SK-N-SH (cell line): ENCODE measurements at regions not wholly inside any gene's neighbourhood (a gene's known extent, or its start where the extent isn't known, plus 50 kb on each side); places are given as distances from the start of the nearest gene placed in this dataset.

ENCODE experiments used
- EP300 ChIP-seq, 2 experiments: IDR thresholded peaks; 2 replicates each; pipeline versions ENCODE4 v1.4.0 to v1.6.1; 2012; ENCODE audit warnings: borderline replicate concordance in 1 of 2, low read depth in 1 of 2, low read length in 1 of 2
- EZH2phosphoT487 ChIP-seq: fragments of 200-600 bp; sonication (generic); IDR thresholded peaks from 2 replicates; pipeline ENCODE4 v1.6.1; 2017; ENCODE audit warnings: low read depth, mixed run types, mild to moderate bottlenecking, antibody characterized with exemption, moderate library complexity, borderline replicate concordance
- JUND ChIP-seq: IDR thresholded peaks from 2 replicates; pipeline ENCODE4 v1.4.0; 2012
- RFX5 ChIP-seq: IDR thresholded peaks from 2 replicates; pipeline ENCODE4 v1.6.1; 2012; ENCODE audit warnings: mild to moderate bottlenecking, improper control_type of control experiment, low read length
- YY1 ChIP-seq: IDR thresholded peaks from 2 replicates; pipeline ENCODE4 v1.4.0; 2012; ENCODE audit warnings: low read depth, mild to moderate bottlenecking
- TF ChIP-seq, protein P1 (sequence below): IDR thresholded peaks from 2 replicates; pipeline ENCODE4 v1.4.0; 2012; ENCODE audit warnings: low read depth, borderline replicate concordance
- TF ChIP-seq, protein P2 (sequence below): fragments of 200-600 bp; sonication (generic); IDR thresholded peaks from 2 replicates; pipeline ENCODE4 v1.6.1; 2017; ENCODE audit warnings: antibody characterized with exemption, mild to moderate bottlenecking, moderate library complexity

DNA sequence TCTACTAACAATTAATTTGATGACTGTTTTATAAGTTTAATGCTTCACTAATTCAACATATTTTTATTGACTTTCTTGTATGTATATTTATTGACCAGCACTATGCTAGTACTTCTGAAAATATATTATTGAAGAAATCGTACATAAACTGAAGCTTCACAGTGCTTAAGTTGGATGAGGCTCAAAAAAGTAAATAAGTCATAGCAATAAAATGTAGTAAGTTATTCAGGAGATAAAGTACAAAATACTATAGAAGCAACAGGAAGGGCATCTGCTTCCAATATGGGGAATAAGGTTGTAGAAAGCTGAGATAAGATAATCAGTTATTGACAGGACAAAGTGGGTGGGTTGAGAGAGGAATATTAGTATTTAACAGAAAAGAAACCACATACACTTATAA lies 944.9 kb upstream of the MIR17HG start:
- TF ChIP-seq, protein P1, sequence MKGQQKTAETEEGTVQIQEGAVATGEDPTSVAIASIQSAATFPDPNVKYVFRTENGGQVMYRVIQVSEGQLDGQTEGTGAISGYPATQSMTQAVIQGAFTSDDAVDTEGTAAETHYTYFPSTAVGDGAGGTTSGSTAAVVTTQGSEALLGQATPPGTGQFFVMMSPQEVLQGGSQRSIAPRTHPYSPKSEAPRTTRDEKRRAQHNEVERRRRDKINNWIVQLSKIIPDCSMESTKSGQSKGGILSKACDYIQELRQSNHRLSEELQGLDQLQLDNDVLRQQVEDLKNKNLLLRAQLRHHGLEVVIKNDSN: no peak
- TF ChIP-seq, protein P2, sequence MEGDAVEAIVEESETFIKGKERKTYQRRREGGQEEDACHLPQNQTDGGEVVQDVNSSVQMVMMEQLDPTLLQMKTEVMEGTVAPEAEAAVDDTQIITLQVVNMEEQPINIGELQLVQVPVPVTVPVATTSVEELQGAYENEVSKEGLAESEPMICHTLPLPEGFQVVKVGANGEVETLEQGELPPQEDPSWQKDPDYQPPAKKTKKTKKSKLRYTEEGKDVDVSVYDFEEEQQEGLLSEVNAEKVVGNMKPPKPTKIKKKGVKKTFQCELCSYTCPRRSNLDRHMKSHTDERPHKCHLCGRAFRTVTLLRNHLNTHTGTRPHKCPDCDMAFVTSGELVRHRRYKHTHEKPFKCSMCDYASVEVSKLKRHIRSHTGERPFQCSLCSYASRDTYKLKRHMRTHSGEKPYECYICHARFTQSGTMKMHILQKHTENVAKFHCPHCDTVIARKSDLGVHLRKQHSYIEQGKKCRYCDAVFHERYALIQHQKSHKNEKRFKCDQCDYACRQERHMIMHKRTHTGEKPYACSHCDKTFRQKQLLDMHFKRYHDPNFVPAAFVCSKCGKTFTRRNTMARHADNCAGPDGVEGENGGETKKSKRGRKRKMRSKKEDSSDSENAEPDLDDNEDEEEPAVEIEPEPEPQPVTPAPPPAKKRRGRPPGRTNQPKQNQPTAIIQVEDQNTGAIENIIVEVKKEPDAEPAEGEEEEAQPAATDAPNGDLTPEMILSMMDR: no peak
- no peak for TF ChIP-seq RFX5
- TF ChIP-seq EZH2phosphoT487: no peak
- TF ChIP-seq EP300 (IDR thresholded peaks at IDR 0.05; ENCODE audit: borderline replicate concordance in 1 of 2, low read depth in 1 of 2, low read length in 1 of 2): no peak
- no peak for TF ChIP-seq JUND
- no peak for TF ChIP-seq YY1
